GM04504 (cell line): ENCODE measurements at regions not wholly inside any gene's neighbourhood (a gene's known extent, or its start where the extent isn't known, plus 50 kb on each side); places are given as distances from the start of the nearest gene placed in this dataset.

Experiments
- DNase-seq: peaks from one replicate; pipeline ENCODE4 v3.0.0-alpha.2; 2012; ENCODE audit warnings: low read depth

- no peak for DNase-seq
Measured at GRCh38 chr22:49136816-49137180, 690.9 kb downstream of the BRD1 start.

- no peak for DNase-seq
Measured at GRCh38 chr22:49136041-49136815, 691.4 kb downstream of the BRD1 start.

GRCh38 chr22:49134076-49134475 lies 693.6 kb downstream of the BRD1 start:
- no peak for DNase-seq

- DNase-seq = no peak
Measured at GRCh38 chr22:49133541-49133940, 694.1 kb downstream of the BRD1 start.

GRCh38 chr22:49132009-49132408 lies 695.7 kb downstream of the BRD1 start:
- DNase-seq = no peak

- DNase-seq = no peak
Measured at GRCh38 chr22:49129736-49130135, 697.9 kb downstream of the BRD1 start.

GRCh38 chr22:49128874-49129273 lies 698.8 kb downstream of the BRD1 start:
- DNase-seq = no peak

GRCh38 chr22:49124608-49125007 lies 703.1 kb downstream of the BRD1 start:
- DNase-seq = no peak

- DNase-seq = no peak
Measured at GRCh38 chr22:49123621-49124192, 704.0 kb downstream of the BRD1 start.

- DNase-seq = no peak
Measured at GRCh38 chr22:49119551-49119952, 708.1 kb downstream of the BRD1 start.

GRCh38 chr22:49118065-49118464 lies 709.6 kb downstream of the BRD1 start:
- no peak for DNase-seq

GRCh38 chr22:49117486-49117885 lies 710.2 kb downstream of the BRD1 start:
- DNase-seq = no peak

- DNase-seq = no peak
Measured at GRCh38 chr22:49116486-49117120, 711.1 kb downstream of the BRD1 start.

- DNase-seq = no peak
Measured at GRCh38 chr22:49116021-49116420, 711.7 kb downstream of the BRD1 start.

GRCh38 chr22:49115197-49115596 lies 712.5 kb downstream of the BRD1 start:
- DNase-seq = no peak

- DNase-seq = no peak
Measured at GRCh38 chr22:49113758-49114157, 713.9 kb downstream of the BRD1 start.

- no peak for DNase-seq
Measured at GRCh38 chr22:49112661-49113626, 714.7 kb downstream of the BRD1 start.

- no peak for DNase-seq
Measured at GRCh38 chr22:49112176-49112575, 715.5 kb downstream of the BRD1 start.

- DNase-seq = no peak
Measured at GRCh38 chr22:49111085-49111484, 716.6 kb downstream of the BRD1 start.

GRCh38 chr22:49108636-49109315 lies 718.9 kb downstream of the BRD1 start:
- DNase-seq = no peak

GRCh38 chr22:49107961-49108530 lies 719.6 kb downstream of the BRD1 start:
- no peak for DNase-seq
